ENCODE measurements at regions not wholly inside any gene's neighbourhood (a gene's known extent, or its start where the extent isn't known, plus 50 kb on each side); places are given as distances from the start of the nearest gene placed in this dataset.

DNA sequence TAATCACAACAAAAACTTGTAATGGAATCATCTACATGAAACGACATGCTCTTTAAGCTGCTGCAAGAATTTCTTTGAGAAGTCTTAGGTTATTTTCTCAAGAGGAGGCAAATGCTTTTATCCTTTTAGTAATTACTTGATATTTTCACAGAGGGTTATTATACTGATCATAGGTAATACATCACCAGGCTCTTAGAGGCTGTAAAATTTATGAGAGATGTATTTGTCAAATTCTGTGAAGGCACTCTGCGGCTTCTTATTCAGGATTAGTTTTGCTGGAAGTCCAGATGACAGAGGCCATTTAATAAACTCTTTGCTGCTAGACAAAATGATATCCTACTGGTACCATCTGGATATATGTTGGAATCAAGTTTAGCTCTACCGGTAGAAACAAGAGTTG lies 624.3 kb upstream of the BRINP3 start:
- peaks cover 4% of the 10 kb centered on the region for H3K36me3 Mint-ChIP-seq
- H3K9me3 Mint-ChIP-seq, result peaks cover 16% of the 10 kb centered on the region
- no peaks in the 10 kb centered on the region for H3K27me3 Mint-ChIP-seq
- H3K27ac Mint-ChIP-seq, result no peak overlapping the region
- DNase-seq (ENCODE audit: low spot score), result no peak
- H3K4me3 Mint-ChIP-seq, result no peak overlapping the region
- H3K4me1 Mint-ChIP-seq (ENCODE audit: low read depth in 2 of 2), result no peaks in the 10 kb centered on the region
- ATAC-seq, result no peak

DNA sequence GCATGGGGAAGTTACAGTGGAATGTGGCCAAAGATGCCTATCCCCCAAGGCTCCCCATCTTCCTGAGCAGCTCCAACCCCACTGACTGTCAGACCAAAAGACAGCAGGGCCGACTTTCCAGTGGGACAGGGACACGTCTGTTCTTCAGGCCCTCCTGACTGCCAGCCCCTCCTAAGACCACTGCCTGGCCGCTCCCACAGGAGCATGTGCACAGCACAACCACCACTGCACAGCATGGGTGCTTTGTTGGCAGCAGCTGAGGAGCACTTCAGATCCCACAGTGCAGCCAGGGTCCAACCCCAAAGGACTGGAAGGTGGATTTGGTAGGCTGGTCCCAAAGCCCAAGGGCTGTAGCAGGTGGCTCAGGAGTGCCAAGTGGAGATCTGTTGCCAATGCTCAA lies 648.3 kb upstream of the BRINP3 start:
- ATAC-seq, result no peak

DNA sequence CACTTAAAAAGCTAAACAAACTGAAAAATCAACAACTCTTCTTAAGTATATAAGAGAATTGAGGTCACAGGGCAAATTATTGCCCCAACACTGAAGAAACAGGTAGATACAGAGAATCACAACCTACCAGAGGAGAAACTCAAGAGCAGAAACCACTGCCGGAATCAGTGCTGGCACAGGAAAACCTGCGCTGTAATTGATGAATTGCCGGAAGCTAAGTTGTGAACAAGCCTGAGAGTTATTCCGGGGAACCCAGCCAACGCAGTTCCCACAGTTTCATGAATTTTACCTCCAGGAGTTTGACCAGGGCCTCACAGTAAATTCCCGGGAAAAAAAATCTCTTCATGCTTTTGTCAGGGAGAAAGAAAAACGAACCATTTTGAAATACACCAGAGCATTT lies 657.1 kb upstream of the BRINP3 start:
- ATAC-seq, result no peak
- peaks cover 4% of the 10 kb centered on the region for H3K36me3 Mint-ChIP-seq

More for the DNA sequence above, 648.3 kb upstream of the BRINP3 start:
- no peak overlapping the region for H3K4me3 Mint-ChIP-seq
- no peak overlapping the region for H3K27ac Mint-ChIP-seq
- peaks cover 19% of the 10 kb centered on the region for H3K36me3 Mint-ChIP-seq
- H3K4me1 Mint-ChIP-seq (ENCODE audit: low read depth in 2 of 2), result no peaks in the 10 kb centered on the region
- peaks cover 23% of the 10 kb centered on the region for H3K9me3 Mint-ChIP-seq
- H3K27me3 Mint-ChIP-seq, result no peaks in the 10 kb centered on the region
- DNase-seq (ENCODE audit: low spot score), result no peak

DNA sequence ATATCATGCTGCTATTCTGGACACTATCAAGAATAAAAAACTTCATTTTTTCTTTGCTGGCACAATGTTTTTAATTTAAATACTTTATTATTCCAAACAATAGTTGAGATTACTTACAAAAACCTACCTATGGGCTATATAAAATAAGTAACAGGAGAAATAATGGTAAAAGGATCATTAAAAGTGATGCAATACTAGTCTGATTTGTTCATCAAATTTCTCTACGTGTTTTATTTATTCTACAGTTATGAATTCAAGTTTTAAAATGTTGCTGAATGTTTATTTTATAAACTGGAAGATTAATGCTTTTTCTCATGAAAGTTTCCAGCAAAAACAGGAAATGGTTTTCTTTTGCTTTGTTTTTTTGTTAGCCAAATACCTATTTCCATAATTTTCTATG lies 662.4 kb upstream of the BRINP3 start:
- Mint-ChIP-seq H3K9me3 (peaks cover 4% of the 10 kb centered on the region), H3K27me3 (no peaks in the 10 kb centered on the region), H3K4me3 (no peak overlapping the region), H3K27ac (no peak overlapping the region), H3K36me3 (no peaks in the 10 kb centered on the region), H3K4me1 (ENCODE audit: low read depth in 2 of 2) (no peaks in the 10 kb centered on the region)
- DNase-seq (ENCODE audit: low spot score) (no peak), ATAC-seq (no peak)

More for the DNA sequence above, 657.1 kb upstream of the BRINP3 start:
- no peak overlapping the region for H3K27ac Mint-ChIP-seq
- H3K4me1 Mint-ChIP-seq (ENCODE audit: low read depth in 2 of 2), result no peaks in the 10 kb centered on the region
- DNase-seq (ENCODE audit: low spot score), result no peak
- H3K4me3 Mint-ChIP-seq, result no peak overlapping the region
- H3K27me3 Mint-ChIP-seq, result no peaks in the 10 kb centered on the region
- H3K9me3 Mint-ChIP-seq, result peaks cover 15% of the 10 kb centered on the region

DNA sequence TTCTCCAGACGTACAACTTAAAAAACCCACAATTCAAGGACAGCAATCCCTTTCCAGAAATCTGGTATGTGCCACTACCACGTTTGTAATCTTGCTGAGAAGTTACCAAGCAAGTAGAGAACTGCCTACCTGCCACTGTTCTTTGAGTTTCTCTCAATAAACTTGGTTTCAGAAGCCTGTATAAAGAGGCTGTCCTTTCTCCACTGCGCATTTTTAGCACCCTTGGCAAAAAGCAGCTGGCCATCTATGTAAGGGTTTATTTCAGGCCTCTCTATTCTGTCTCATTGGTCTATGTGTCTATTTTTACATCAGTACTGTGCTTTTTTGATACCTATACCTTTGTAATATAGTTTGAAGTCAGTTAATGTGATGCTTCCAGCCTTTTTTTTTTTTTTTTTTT lies 665.1 kb upstream of the BRINP3 start:
- no peaks in the 10 kb centered on the region for H3K4me1 Mint-ChIP-seq (ENCODE audit: low read depth in 2 of 2)
- no peak overlapping the region for H3K4me3 Mint-ChIP-seq
- ATAC-seq, result no peak
- H3K36me3 Mint-ChIP-seq, result peaks cover 9% of the 10 kb centered on the region
- DNase-seq (ENCODE audit: low spot score), result no peak
- H3K27ac Mint-ChIP-seq, result no peak overlapping the region
- H3K27me3 Mint-ChIP-seq, result no peaks in the 10 kb centered on the region
- peaks cover 5% of the 10 kb centered on the region for H3K9me3 Mint-ChIP-seq

DNA sequence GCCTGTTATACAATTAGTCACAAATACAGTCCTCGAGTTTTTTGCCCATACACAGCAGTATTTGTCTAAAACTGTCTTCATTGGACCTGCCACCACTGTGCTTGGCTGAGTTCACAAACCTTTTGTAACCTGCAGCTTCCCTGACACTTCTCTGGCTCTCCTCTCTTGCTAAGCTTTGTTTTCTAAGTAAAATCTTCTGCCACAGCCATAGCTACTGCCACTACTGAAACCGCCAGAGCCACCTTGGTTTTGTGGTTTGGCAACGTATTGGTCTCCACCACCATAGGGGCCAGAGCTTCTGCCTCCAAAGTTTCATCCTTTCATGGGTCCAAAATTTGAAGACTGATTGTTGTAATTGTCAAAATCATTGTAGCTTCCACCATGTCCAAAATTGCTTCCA lies 668.2 kb upstream of the BRINP3 start:
- H3K9me3 Mint-ChIP-seq, result peaks cover 11% of the 10 kb centered on the region
- H3K4me1 Mint-ChIP-seq (ENCODE audit: low read depth in 2 of 2), result no peaks in the 10 kb centered on the region
- no peak for DNase-seq (ENCODE audit: low spot score)
- no peak for ATAC-seq
- peaks cover 9% of the 10 kb centered on the region for H3K36me3 Mint-ChIP-seq
- H3K27ac Mint-ChIP-seq, result no peak overlapping the region
- no peaks in the 10 kb centered on the region for H3K27me3 Mint-ChIP-seq
- H3K4me3 Mint-ChIP-seq, result no peak overlapping the region

DNA sequence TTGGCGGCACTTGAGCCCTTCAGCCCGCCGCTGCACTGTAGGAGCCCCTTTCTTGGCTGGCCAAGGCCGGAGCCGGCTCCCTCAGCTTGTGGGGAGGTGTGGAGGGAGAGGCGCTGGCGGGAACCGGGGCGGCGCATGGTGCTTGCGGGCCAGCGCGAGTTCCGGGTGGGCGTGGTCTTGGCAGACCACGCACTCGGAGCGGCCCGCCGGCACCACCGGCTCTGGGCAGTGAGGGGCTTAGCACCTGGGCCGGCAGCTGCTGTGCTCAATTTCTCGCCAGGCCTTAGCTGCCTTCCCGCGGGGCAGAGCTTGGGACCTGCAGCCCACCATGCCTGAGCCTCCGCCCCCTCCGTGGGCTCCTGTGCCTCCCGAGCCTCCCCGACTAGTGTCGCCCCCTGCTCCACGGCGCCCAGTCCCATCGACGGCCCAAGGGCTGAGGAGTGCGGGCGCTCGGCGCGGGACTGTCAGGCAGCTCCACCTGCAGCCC lies 673.7 kb upstream of the BRINP3 start:
- Mint-ChIP-seq H3K4me3 (no peak overlapping the region), H3K9me3 (peaks cover 6% of the 10 kb centered on the region), H3K27ac (no peak overlapping the region), H3K4me1 (ENCODE audit: low read depth in 2 of 2) (no peaks in the 10 kb centered on the region), H3K36me3 (peaks cover 4% of the 10 kb centered on the region), H3K27me3 (no peaks in the 10 kb centered on the region)
- DNase-seq (ENCODE audit: low spot score) (no peak), ATAC-seq (no peak)

DNA sequence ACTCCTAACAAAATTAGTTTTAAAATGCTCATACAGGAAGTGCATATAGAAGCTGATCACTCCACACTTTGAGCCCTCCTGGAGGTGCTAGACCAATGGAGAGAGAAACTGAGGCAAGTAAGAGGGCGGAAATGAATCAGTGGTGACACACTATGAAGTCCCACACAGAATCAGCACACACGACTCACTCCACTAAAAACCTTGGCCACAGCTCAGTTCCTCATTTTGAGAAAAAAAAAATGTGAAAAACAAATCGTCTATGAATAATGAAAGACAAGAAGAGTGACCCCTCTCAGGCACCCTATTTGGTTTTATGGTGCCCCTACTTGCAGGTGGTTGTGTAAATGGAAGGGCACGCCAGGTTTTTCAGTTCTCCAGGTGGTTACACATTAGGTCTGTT lies 675.1 kb upstream of the BRINP3 start:
- Mint-ChIP-seq H3K27ac (no peak overlapping the region), H3K36me3 (no peaks in the 10 kb centered on the region), H3K4me3 (no peak overlapping the region), H3K27me3 (no peaks in the 10 kb centered on the region), H3K4me1 (ENCODE audit: low read depth in 2 of 2) (no peaks in the 10 kb centered on the region), H3K9me3 (peaks cover 6% of the 10 kb centered on the region)
- no peak for DNase-seq (ENCODE audit: low spot score)
- no peak for ATAC-seq

DNA sequence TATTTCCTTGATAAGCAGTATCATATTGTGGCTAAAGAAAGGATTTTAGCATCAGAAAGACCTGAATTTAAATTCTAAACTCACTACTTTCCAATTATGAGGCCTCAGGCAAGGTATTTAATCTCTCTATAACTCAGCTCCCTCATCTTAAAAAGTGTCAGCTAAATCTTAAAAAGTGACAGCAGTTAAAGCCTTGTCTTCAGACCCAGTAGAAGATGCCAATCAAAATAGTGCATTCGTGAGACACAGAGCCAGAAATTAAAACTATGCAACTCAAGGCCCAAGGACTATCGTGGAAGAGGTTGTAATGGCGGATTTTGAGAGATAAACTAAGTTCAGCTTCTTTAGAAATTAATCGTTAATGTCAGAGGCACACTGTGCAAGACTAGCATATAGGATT lies 677.5 kb upstream of the BRINP3 start:
- H3K4me3 Mint-ChIP-seq, result no peak overlapping the region
- H3K4me1 Mint-ChIP-seq (ENCODE audit: low read depth in 2 of 2), result no peaks in the 10 kb centered on the region
- no peaks in the 10 kb centered on the region for H3K36me3 Mint-ChIP-seq
- H3K9me3 Mint-ChIP-seq, result peaks cover 6% of the 10 kb centered on the region
- H3K27me3 Mint-ChIP-seq, result no peaks in the 10 kb centered on the region
- DNase-seq (ENCODE audit: low spot score), result no peak
- ATAC-seq, result no peak
- no peak overlapping the region for H3K27ac Mint-ChIP-seq

DNA sequence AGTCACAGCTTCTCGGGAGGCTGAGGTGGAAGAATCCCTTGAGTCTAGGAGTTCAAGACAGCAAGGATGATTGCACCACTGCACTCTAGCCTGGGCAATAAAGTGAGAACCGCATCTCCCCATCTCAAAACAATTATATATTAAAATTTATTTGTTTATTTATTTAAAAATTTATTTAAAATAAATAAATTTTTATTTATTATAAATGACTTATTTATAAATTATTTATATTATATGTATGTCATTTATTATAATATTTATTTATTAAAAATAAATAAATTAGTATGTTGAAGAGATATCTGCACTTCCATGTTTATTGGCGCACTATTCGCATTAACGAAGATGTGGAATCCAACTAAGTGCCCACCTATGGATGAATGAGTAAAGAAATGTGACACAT lies 683.2 kb upstream of the BRINP3 start:
- H3K36me3 Mint-ChIP-seq, result no peaks in the 10 kb centered on the region
- H3K4me1 Mint-ChIP-seq (ENCODE audit: low read depth in 2 of 2), result no peaks in the 10 kb centered on the region
- H3K27me3 Mint-ChIP-seq, result no peaks in the 10 kb centered on the region
- no peak overlapping the region for H3K4me3 Mint-ChIP-seq
- DNase-seq (ENCODE audit: low spot score), result no peak
- no peak for ATAC-seq
- peaks cover 10% of the 10 kb centered on the region for H3K9me3 Mint-ChIP-seq
- H3K27ac Mint-ChIP-seq, result no peak overlapping the region

DNA sequence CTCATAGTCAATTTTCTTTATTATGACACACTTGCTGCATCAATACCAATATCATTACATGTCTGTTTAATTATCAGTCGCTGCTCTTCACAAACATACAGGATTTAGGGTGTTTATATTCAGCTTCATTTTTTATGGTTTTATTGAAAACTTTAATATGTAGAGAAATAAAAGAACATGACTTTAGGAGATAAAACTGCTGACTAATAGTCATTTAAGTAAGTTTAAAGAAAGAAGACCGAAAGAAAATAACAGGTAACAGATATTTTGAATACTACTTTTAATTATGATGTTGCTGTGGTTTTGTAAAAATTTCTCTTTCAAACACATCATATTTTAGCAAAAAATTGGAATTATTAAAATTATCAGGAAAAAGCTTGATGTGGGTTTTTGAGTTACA lies 685.1 kb upstream of the BRINP3 start:
- Mint-ChIP-seq H3K27ac (no peak overlapping the region), H3K27me3 (no peaks in the 10 kb centered on the region), H3K4me1 (ENCODE audit: low read depth in 2 of 2) (no peaks in the 10 kb centered on the region), H3K4me3 (no peak overlapping the region), H3K36me3 (no peaks in the 10 kb centered on the region), H3K9me3 (peaks cover 12% of the 10 kb centered on the region)
- DNase-seq (ENCODE audit: low spot score) (no peak), ATAC-seq (no peak)

DNA sequence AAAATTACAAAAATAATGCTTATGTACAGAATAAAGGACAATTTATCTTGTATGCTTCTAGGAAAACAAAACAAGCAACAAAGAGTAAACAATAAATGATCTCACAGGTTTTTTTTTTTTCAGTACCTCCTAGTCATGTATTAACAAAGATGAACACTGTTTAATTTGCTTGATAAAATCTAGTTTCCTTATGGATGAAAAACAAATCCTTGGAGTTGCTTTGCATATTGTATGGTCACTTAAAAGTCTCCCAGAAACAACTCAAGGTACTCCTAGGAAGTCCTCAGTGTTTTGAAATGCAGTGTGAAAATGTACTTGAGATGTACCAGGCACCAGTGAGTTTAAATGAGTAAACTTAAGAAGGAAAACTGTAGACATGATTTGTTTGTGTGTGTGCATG lies 686.0 kb upstream of the BRINP3 start:
- H3K27ac Mint-ChIP-seq, result no peak overlapping the region
- no peak for DNase-seq (ENCODE audit: low spot score)
- H3K4me3 Mint-ChIP-seq, result no peak overlapping the region
- H3K4me1 Mint-ChIP-seq (ENCODE audit: low read depth in 2 of 2), result no peaks in the 10 kb centered on the region
- peaks cover 9% of the 10 kb centered on the region for H3K9me3 Mint-ChIP-seq
- no peaks in the 10 kb centered on the region for H3K36me3 Mint-ChIP-seq
- ATAC-seq, result no peak
- H3K27me3 Mint-ChIP-seq, result no peaks in the 10 kb centered on the region

DNA sequence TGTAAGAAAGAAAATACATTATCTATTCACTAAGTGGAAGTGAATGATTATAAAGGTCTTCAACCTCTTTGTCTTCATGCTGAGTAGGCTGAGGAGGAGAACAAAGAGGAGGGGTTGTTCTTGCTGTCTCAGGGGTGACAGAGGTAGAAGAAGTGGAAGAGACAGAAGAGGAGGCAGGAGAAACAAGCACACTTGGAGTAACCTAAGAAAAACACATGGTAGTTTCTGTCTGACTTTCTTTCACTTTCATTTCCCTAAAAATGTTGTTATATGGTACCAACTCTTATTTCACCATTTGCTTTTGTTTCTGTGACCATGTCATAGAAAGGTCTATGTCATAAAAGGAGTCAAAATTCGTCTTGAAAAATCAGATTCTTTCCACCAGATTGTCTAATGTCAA lies 696.6 kb upstream of the BRINP3 start:
- no peaks in the 10 kb centered on the region for H3K36me3 Mint-ChIP-seq
- H3K9me3 Mint-ChIP-seq, result peaks cover 12% of the 10 kb centered on the region
- H3K4me1 Mint-ChIP-seq (ENCODE audit: low read depth in 2 of 2), result no peaks in the 10 kb centered on the region
- no peaks in the 10 kb centered on the region for H3K27me3 Mint-ChIP-seq
- DNase-seq (ENCODE audit: low spot score) (no peak), ATAC-seq (no peak)
- H3K4me3 Mint-ChIP-seq, result no peak overlapping the region
- no peak overlapping the region for H3K27ac Mint-ChIP-seq

DNA sequence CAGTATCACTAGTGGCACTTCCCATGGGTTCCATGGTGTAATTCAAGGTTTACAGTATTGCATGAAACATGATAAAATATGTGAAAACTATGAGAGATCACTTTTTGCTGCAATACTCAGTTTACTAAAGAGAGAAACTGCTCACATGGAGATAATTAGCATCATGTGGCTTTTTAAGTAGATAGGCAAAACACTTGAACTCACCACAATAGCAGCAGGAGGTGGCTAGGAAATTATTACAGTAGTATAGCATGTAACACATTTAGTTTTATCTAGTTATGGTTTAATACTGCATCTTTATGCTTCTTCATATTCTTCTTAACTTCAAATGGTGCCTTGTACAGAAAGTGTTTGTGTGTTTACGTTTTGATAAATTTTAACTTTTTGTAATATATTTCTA lies 698.5 kb upstream of the BRINP3 start:
- ATAC-seq (no peak), DNase-seq (ENCODE audit: low spot score) (no peak)
- Mint-ChIP-seq H3K4me3 (no peak overlapping the region), H3K9me3 (peaks cover 12% of the 10 kb centered on the region), H3K27me3 (no peaks in the 10 kb centered on the region), H3K4me1 (ENCODE audit: low read depth in 2 of 2) (no peaks in the 10 kb centered on the region), H3K36me3 (peaks cover 4% of the 10 kb centered on the region), H3K27ac (no peak overlapping the region)

DNA sequence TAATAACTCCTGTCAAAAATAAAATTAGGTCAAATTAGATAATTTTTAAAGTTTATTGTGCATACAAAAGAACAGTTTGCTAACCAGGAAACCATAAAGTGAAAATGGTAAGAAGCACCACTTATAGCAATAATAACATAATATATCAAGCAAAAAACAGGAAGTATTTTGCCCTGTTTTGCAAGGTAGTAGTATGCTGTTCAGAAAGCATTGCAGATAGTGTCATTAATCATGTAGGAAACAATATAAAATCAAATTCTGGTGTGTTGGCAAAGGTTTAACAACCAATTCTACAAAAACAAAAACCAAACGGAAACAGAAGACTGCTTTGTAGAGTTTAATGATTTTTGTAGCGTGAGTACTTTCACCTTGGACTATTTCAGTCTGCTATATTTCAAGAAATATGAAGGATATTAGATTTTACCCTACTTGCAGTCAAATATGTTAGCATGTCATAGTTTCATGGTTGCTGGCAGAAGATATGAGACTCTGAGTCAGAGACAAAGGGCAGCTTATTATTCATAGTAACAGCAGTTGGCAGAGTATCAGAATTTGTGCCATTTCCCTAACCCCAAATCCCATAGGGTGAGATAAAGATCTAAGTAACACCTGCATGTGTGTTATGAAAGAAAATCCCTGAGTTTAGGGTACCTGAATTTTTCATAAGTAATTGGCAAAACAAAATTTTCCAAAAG lies 729.0 kb upstream of the BRINP3 start:
- ATAC-seq (no peak), DNase-seq (ENCODE audit: low spot score) (no peak)
- H3K4me3 Mint-ChIP-seq, result no peak overlapping the region
- H3K4me1 Mint-ChIP-seq (ENCODE audit: low read depth in 2 of 2), result no peaks in the 10 kb centered on the region
- peaks cover 24% of the 10 kb centered on the region for H3K9me3 Mint-ChIP-seq
- H3K36me3 Mint-ChIP-seq, result no peaks in the 10 kb centered on the region
- no peaks in the 10 kb centered on the region for H3K27me3 Mint-ChIP-seq
- H3K27ac Mint-ChIP-seq, result no peak overlapping the region

Data from natural killer cell treated with Interleukin-12 subunit alpha and Interleukin-12 subunit beta and Interleukin-15 and Interleukin-18, amount 100 ng/mL, for 72 hours (primary cell).